ENCODE measurements at regions not wholly inside any gene's neighbourhood (a gene's known extent, or its start where the extent isn't known, plus 50 kb on each side); places are given as distances from the start of the nearest gene placed in this dataset.

DNA sequence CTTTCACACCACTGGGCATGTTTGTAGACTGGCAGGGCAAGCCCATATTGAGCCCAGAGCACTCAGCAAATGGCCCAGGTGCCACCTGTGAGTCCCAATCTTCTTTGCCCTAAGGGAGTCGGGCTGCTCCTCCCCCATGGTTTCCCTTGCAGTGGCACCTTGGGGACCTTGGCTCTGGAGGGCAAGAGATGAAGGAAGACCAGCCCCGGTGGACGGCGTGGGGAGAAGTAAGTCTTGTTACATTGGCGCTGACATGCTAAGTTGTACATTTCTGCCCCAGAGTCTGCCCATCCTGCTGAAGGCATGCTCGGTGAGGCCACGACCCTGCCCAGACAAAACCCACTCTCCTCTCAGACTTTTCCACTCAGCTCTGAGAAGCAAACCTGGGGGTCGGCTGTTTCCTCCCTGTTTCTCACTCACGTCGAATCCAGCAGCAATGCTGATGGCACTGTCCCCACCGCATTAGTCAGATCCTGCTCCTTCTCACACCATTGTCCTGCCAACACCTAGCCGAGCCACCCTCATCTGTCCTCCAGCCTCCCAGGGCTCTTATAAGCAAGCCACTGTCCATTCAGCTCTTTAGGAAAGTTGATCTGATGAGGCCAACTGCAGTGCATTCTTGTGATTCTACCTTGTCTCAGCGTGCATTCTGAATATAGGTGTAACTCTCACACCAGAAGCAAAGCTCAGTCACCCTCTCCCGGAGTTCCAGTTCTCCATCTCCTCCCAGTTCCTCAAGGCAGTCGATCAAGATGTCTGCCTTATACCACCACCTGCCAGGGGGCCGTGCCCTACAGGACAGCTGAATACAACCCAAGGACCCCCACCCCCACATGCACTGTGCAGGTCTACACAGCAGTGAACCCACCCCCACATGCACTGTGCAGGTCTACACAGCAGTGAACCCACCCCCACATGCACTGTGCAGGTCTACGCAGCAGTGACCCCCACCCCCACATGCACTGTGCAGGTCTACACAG lies 827.1 kb downstream of the TBC1D22A start:
- H3K4me3 ChIP-seq (ENCODE audit: low read length): no peak overlapping the region
- TF ChIP-seq, protein P1, sequence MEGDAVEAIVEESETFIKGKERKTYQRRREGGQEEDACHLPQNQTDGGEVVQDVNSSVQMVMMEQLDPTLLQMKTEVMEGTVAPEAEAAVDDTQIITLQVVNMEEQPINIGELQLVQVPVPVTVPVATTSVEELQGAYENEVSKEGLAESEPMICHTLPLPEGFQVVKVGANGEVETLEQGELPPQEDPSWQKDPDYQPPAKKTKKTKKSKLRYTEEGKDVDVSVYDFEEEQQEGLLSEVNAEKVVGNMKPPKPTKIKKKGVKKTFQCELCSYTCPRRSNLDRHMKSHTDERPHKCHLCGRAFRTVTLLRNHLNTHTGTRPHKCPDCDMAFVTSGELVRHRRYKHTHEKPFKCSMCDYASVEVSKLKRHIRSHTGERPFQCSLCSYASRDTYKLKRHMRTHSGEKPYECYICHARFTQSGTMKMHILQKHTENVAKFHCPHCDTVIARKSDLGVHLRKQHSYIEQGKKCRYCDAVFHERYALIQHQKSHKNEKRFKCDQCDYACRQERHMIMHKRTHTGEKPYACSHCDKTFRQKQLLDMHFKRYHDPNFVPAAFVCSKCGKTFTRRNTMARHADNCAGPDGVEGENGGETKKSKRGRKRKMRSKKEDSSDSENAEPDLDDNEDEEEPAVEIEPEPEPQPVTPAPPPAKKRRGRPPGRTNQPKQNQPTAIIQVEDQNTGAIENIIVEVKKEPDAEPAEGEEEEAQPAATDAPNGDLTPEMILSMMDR (IDR thresholded peaks at IDR 0.05; ENCODE audit: insufficient read depth, low read depth, low read length, missing control alignments): no peak
- no peak for DNase-seq (ENCODE audit: low read depth)

DNA sequence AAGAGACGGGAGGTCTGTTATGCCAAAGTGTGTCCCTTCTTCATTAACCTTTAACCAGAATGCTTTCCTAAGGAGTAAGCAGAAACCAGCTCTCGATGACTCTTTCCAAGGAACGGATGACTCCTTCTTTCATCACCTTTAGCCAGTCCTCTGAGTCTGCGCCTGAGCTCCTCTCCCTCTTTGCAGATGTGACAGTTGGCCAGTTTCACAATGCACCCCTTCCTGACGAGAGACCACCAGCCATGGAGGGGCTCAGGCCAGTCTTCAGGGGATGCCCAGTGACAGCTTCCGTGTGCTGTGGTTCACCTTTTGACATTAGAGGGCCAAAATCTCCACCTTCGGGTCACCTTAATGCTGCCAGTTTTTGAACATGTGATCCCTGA lies 826.1 kb downstream of the TBC1D22A start:
- no peak overlapping the region for H3K4me3 ChIP-seq (ENCODE audit: low read length)
- DNase-seq (ENCODE audit: low read depth): no peak
- TF ChIP-seq, protein P1 (IDR thresholded peaks at IDR 0.05; ENCODE audit: insufficient read depth, low read depth, low read length, missing control alignments): no peak

DNA sequence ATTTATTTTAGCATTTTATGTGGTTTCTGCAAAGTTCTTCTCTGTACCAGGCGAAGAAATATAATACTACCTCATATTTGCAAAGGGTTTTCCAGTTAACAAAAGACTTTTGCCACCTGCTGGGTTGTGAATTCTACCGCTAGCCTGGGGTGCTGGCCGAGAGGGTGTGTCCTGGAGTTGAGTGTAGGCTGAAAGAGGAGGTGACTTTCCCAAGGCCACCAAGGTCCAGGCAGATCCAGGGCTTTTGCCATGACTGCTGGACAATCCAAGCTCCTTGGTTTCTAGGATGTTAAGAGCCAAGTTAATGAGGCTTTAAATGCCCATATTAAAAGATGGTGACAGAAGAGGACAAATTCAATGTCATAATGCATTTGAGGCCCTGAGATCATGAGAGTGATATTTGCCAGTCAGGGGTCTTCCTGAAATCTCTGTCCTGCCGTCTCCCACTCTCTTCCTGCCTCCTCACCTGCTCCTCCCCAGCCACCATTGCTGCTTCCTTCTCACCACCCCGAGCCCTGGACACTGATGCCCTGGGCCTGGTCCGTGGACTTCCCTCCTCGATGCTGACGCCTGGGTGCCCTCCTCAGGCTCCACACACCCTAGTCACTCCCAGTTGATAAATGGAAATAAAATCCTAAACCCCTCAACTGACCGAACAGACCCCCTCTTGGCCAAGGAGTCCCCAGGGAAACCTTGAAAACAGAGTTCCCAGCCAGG lies 825.6 kb downstream of the TBC1D22A start:
- H3K4me3 ChIP-seq (ENCODE audit: low read length): no peak overlapping the region
- no peak for DNase-seq (ENCODE audit: low read depth)
- TF ChIP-seq, protein P1 (IDR thresholded peaks at IDR 0.05; ENCODE audit: insufficient read depth, low read depth, low read length, missing control alignments): no peak

DNA sequence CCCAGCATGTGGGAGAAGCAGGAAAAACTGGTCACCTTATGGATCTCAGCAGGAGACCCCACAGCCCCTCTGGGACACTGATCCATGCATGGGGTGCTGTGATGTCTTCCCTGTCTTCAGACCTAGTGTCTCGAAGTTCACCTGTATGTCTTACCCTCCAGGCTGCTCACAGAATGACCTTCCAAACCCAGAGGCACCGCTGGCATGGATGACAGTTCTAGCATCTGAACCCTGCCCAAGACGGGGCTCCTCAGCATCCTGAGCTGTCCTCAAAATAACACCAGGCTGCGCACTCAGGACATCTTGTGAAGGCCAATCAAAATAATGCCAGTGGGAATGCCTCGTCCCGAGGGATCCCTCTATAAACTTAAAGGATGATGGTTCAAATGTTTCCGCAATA lies 824.9 kb downstream of the TBC1D22A start:
- no peak for DNase-seq (ENCODE audit: low read depth)
- TF ChIP-seq, protein P1 (IDR thresholded peaks at IDR 0.05; ENCODE audit: insufficient read depth, low read depth, low read length, missing control alignments): no peak
- H3K4me3 ChIP-seq (ENCODE audit: low read length): no peak overlapping the region

DNA sequence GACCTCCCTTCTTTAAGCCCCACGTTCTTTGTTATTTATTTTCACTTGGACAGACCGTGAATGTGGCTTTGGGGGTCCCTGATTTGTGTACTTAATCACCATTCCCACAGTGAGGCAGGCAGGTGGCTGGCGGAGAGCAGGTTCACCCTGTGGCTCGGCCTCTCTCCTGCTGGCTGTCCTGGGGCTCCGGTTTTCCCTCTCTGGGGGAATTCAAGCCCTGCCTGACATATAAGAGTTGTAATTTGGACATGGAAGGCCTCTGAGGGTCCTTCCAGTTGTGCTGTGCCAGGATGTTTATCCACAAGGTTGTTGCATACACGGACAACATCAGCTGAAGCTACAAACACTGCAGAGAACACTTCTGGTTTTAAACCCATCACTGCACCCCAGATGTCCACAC lies 824.5 kb downstream of the TBC1D22A start:
- no peak overlapping the region for H3K4me3 ChIP-seq (ENCODE audit: low read length)
- TF ChIP-seq, protein P1 (IDR thresholded peaks at IDR 0.05; ENCODE audit: insufficient read depth, low read depth, low read length, missing control alignments): no peak

DNA sequence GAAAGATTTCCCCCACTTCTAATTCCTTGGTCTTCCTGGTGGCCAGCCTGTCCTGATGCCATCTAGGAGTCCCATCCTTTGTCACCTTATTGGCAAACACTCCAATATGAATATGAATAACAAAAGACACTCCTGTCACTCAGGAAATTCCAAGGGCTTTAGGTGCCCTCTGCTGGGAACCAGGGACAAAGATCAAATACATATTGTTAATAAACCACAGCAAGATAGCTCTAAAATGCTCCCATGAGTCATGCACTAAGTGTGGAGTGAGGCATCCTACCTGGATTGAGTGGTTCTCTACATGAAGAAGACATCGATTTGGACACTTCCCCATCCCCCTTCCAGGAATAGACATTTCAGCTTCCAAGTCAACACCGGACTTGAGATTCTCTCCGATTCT lies 823.6 kb downstream of the TBC1D22A start:
- H3K4me3 ChIP-seq (ENCODE audit: low read length): no peak overlapping the region
- TF ChIP-seq, protein P1 (IDR thresholded peaks at IDR 0.05; ENCODE audit: insufficient read depth, low read depth, low read length, missing control alignments): no peak
- peak; percentile 2 for DNase-seq (ENCODE audit: low read depth)

More for the DNA sequence above, 824.5 kb downstream of the TBC1D22A start:
- no peak for DNase-seq (ENCODE audit: low read depth)

Data from epithelial cell of esophagus (primary cell).